AG04449 (cell line): ENCODE measurements at regions not wholly inside any gene's neighbourhood (a gene's known extent, or its start where the extent isn't known, plus 50 kb on each side); places are given as distances from the start of the nearest gene placed in this dataset.

ENCODE experiments used
- CTCF ChIA-PET: fragments of 350-600 bp; formaldehyde crosslinking; extraction: SDS; loops from one replicate; lab custom pipeline; 2021; ENCODE audit warnings: antibody characterized with exemption; lab: Yijun Ruan, JAX
- POLR2A ChIA-PET: fragments of 400-600, 350-600 bp; formaldehyde crosslinking; extraction: SDS; loops from one replicate; lab custom pipeline; 2020; ENCODE audit warnings: antibody characterized with exemption, inconsistent platforms; lab: Yijun Ruan, JAX
- DNase-seq: peaks from one replicate; pipeline ENCODE4 v3.0.0-alpha.2; 2010; ENCODE audit warnings: low read depth, low spot score
- H3K4me3 ChIP-seq: 2 replicates; pipeline ENCODE4 v1.5.1; 2011; ENCODE audit warnings: low read depth, mild to moderate bottlenecking, control low read depth, low read length
- CTCF ChIP-seq: IDR thresholded peaks from one replicate; pipeline ENCODE4 v1.5.1; 2011; ENCODE audit warnings: mild to moderate bottlenecking, moderate library complexity, low read length, control low read depth, inconsistent platforms; ENCODE audit not compliant: insufficient read depth; ENCODE audit errors: missing control alignments

GRCh38 chr15:91632176-91632575, 221.3 kb upstream of the SLCO3A1 start:
- ChIA-PET POLR2A (no interaction called here), CTCF (no interaction called here)
- no peak for TF ChIP-seq CTCF
- DNase-seq = no peak
- no peak overlapping the region for H3K4me3 ChIP-seq

- no peak for TF ChIP-seq CTCF
- H3K4me3 ChIP-seq = no peak overlapping the region
- no peak for DNase-seq
- ChIA-PET POLR2A (no interaction called here), CTCF (no interaction called here)
Measured at GRCh38 chr15:91632981-91633380, 220.5 kb upstream of the SLCO3A1 start.

- DNase-seq = no peak
- CTCF ChIA-PET = no interaction called here
- no peak overlapping the region for H3K4me3 ChIP-seq
- POLR2A ChIA-PET = no interaction called here
- TF ChIP-seq CTCF = no peak
Measured at GRCh38 chr15:91634179-91634578, 219.3 kb upstream of the SLCO3A1 start.

GRCh38 chr15:91635080-91635479, 218.4 kb upstream of the SLCO3A1 start:
- ChIA-PET CTCF (no interaction called here), POLR2A (no interaction called here)
- H3K4me3 ChIP-seq = no peak overlapping the region
- no peak for DNase-seq
- TF ChIP-seq CTCF = no peak

GRCh38 chr15:91635641-91636040, 217.9 kb upstream of the SLCO3A1 start:
- POLR2A ChIA-PET = no interaction called here
- H3K4me3 ChIP-seq = no peak overlapping the region
- TF ChIP-seq CTCF = no peak
- DNase-seq = no peak
- CTCF ChIA-PET = no interaction called here

DNA sequence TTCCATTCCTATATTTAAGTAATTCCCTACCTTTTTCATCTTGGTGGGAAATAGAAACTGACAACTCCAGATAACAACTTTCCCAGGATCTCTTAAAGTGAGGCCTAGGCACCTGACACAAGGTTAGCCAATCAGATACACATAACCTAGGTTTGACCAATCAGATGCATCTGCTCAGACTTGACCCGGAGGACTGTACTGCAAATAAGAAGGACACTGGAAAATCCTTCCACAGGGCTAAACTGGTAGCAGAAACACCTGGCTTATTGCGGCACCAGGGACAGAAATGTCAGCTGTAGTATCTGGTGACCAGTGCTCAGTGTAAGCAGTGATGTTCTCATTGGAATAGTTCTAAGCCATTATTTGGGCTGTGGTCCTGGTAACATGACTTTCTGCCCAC, 204.5 kb upstream of the SLCO3A1 start:
- ChIA-PET CTCF (no interaction called here), POLR2A (no interaction called here)
- TF ChIP-seq CTCF = no peak
- DNase-seq = no peak
- no peak overlapping the region for H3K4me3 ChIP-seq
